ENCODE measurements at regions not wholly inside any gene's neighbourhood (a gene's known extent, or its start where the extent isn't known, plus 50 kb on each side); places are given as distances from the start of the nearest gene placed in this dataset.

- CTCF ChIA-PET, result no interaction called here
- Mint-ChIP-seq H3K4me1 (ENCODE audit: low read depth) (peaks cover 11% of the 10 kb centered on the region), H3K27ac (no peak overlapping the region), H3K4me3 (no peak overlapping the region), H3K27me3 (peaks cover 2% of the 10 kb centered on the region), H3K36me3 (ENCODE audit: low read depth) (no peaks in the 10 kb centered on the region), H3K9me3 (no peaks in the 10 kb centered on the region)
- DNase-seq (peak; percentile 4), ATAC-seq (no peak)
- TF ChIP-seq, protein P1, sequence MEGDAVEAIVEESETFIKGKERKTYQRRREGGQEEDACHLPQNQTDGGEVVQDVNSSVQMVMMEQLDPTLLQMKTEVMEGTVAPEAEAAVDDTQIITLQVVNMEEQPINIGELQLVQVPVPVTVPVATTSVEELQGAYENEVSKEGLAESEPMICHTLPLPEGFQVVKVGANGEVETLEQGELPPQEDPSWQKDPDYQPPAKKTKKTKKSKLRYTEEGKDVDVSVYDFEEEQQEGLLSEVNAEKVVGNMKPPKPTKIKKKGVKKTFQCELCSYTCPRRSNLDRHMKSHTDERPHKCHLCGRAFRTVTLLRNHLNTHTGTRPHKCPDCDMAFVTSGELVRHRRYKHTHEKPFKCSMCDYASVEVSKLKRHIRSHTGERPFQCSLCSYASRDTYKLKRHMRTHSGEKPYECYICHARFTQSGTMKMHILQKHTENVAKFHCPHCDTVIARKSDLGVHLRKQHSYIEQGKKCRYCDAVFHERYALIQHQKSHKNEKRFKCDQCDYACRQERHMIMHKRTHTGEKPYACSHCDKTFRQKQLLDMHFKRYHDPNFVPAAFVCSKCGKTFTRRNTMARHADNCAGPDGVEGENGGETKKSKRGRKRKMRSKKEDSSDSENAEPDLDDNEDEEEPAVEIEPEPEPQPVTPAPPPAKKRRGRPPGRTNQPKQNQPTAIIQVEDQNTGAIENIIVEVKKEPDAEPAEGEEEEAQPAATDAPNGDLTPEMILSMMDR (IDR thresholded peaks at IDR 0.05), result no peak
- intact Hi-C loops (cut with micrococcal nuclease), result no loop called here
- POLR2A ChIA-PET, result no interaction called here
Observed at GRCh38 chr12:24424889-24425600, 475.6 kb upstream of the SOX5 start.

DNA sequence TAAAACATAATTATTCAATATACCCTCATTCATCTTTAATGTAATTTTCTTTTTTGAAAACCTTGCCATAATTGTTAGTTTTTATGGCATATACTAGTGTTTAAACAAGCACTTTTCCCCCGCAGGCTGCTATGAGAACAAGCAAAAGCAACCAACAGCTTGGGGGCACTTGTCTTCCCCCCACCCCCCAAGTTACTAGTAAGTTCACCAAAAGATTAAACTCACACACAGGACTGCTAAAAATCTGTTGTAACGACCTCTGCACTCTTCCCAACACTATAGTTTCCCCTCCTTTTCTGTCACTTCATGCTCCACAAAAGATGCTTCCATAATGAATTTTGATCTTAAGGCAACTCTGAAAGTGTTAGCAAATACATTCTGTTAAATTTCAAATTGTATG is 474.9 kb upstream of the SOX5 start:
- POLR2A ChIA-PET, result no interaction called here
- Mint-ChIP-seq H3K36me3 (ENCODE audit: low read depth) (no peaks in the 10 kb centered on the region), H3K4me1 (ENCODE audit: low read depth) (peaks cover 11% of the 10 kb centered on the region), H3K27ac (no peak overlapping the region), H3K9me3 (no peaks in the 10 kb centered on the region), H3K27me3 (peaks cover 2% of the 10 kb centered on the region), H3K4me3 (no peak overlapping the region)
- DNase-seq (no peak), ATAC-seq (no peak)
- TF ChIP-seq, protein P1 (IDR thresholded peaks at IDR 0.05), result no peak
- intact Hi-C loops (cut with micrococcal nuclease), result no loop called here
- CTCF ChIA-PET, result no interaction called here

- TF ChIP-seq, protein P1 (IDR thresholded peaks at IDR 0.05), result no peak
- ChIA-PET POLR2A (no interaction called here), CTCF (no interaction called here)
- Mint-ChIP-seq H3K4me1 (ENCODE audit: low read depth) (peaks cover 11% of the 10 kb centered on the region), H3K9me3 (no peaks in the 10 kb centered on the region), H3K36me3 (ENCODE audit: low read depth) (no peaks in the 10 kb centered on the region), H3K27me3 (peaks cover 2% of the 10 kb centered on the region), H3K4me3 (no peak overlapping the region), H3K27ac (no peak overlapping the region)
- ATAC-seq (no peak), DNase-seq (no peak)
- intact Hi-C loops (cut with micrococcal nuclease), result no loop called here
Observed at GRCh38 chr12:24423611-24424010, 474.1 kb upstream of the SOX5 start.

DNA sequence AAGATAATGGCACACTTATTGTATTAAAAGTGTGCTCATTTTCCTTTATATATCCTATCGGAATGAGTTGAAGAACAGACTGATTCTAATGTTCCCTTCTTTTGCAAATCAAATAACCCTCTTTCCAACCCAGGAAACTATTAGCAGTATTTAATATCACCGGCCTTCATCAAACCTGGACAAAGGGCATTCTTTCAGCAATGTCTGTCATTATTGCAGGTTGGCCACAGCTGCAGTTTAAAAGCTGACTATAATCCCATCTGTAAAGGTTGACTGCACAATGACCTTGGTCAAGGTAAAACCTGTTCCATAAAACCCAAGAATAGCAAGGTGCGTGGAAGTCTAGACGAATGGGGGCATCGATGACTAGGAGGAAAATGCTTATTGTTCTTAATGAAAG is 472.3 kb upstream of the SOX5 start:
- Mint-ChIP-seq H3K27ac (no peak overlapping the region), H3K27me3 (no peaks in the 10 kb centered on the region), H3K4me3 (no peak overlapping the region), H3K36me3 (ENCODE audit: low read depth) (no peaks in the 10 kb centered on the region), H3K9me3 (peaks cover 1% of the 10 kb centered on the region), H3K4me1 (ENCODE audit: low read depth) (peaks cover 11% of the 10 kb centered on the region)
- ChIA-PET POLR2A (no interaction called here), CTCF (interaction anchor here (1.2 kb wide), 1 partner anchor 10 kb away, joined by 3 read pairs; no protein-coding TSS in a partner anchor)
- TF ChIP-seq, protein P1 (IDR thresholded peaks at IDR 0.05), result no peak
- DNase-seq (no peak), ATAC-seq (no peak)
- intact Hi-C loops (cut with micrococcal nuclease), result no loop called here

DNA sequence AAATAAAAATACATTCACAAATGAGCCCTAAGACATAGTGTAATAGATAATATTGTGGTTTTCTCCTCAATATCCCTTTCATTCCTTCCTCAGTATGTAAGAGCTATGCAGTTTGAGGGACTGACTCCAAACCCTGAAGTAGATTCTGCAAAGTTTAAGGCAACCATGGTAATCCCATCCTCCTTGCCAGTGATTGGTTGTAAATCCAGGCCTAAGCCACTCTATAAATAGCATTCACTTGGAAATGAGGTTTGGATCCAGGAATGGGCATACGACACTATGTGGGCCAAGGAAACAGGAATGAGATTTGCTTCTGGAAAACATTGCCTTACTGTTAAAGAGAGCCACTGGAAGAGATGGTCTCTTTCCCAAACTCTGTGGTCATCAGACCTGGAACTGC is 468.7 kb upstream of the SOX5 start:
- intact Hi-C loops (cut with micrococcal nuclease), result no loop called here
- Mint-ChIP-seq H3K4me3 (no peak overlapping the region), H3K27ac (no peak overlapping the region), H3K36me3 (ENCODE audit: low read depth) (no peaks in the 10 kb centered on the region), H3K4me1 (ENCODE audit: low read depth) (no peaks in the 10 kb centered on the region), H3K27me3 (peaks cover 3% of the 10 kb centered on the region), H3K9me3 (peaks cover 1% of the 10 kb centered on the region)
- POLR2A ChIA-PET, result no interaction called here
- TF ChIP-seq, protein P1 (IDR thresholded peaks at IDR 0.05), result no peak
- DNase-seq (no peak), ATAC-seq (no peak)
- CTCF ChIA-PET, result no interaction called here
